H9 (cell line): ENCODE measurements at regions not wholly inside any gene's neighbourhood (a gene's known extent, or its start where the extent isn't known, plus 50 kb on each side); places are given as distances from the start of the nearest gene placed in this dataset.

Source experiments
- DNase-seq: peaks from one replicate; pipeline ENCODE4 v3.0.0-alpha.2; 2017
- H2AFZ ChIP-seq: one replicate; pipeline ENCODE4 v1.6.1; 2013; ENCODE audit warnings: mild to moderate bottlenecking, low read length, control low read depth, moderate library complexity
- H2AK5ac ChIP-seq: 2 replicates; pipeline ENCODE4 v1.6.1; 2013; ENCODE audit warnings: low read length, control low read depth, mixed read lengths; ENCODE audit not compliant: insufficient read length
- H2BK120ac ChIP-seq: one replicate; pipeline ENCODE4 v1.6.1; 2013; ENCODE audit warnings: low read depth, mild to moderate bottlenecking, low read length, control low read depth, inconsistent platforms; ENCODE audit not compliant: poor library complexity, severe bottlenecking
- H2BK12ac ChIP-seq: 2 replicates; pipeline ENCODE4 v1.6.1; 2013; ENCODE audit warnings: low read length, control low read depth, mixed read lengths, low read depth; ENCODE audit not compliant: insufficient read length
- H2BK15ac ChIP-seq: 2 replicates; pipeline ENCODE4 v1.6.1; 2013; ENCODE audit warnings: low read depth, low read length, control low read depth
- H2BK20ac ChIP-seq: one replicate; pipeline ENCODE4 v1.6.1; 2013; ENCODE audit warnings: low read depth, mild to moderate bottlenecking, low read length, control low read depth, inconsistent platforms; ENCODE audit not compliant: poor library complexity, severe bottlenecking
- H2BK5ac ChIP-seq: 2 replicates; pipeline ENCODE4 v1.6.1; 2013; ENCODE audit warnings: low read length, control low read depth, mixed read lengths; ENCODE audit not compliant: insufficient read length
- H3K14ac ChIP-seq: 2 replicates; pipeline ENCODE4 v1.6.1; 2013; ENCODE audit warnings: low read length, control low read depth; ENCODE audit not compliant: insufficient read depth
- H3K18ac ChIP-seq: 2 replicates; pipeline ENCODE4 v1.6.1; 2013; ENCODE audit warnings: low read depth, mild to moderate bottlenecking, mixed read lengths, low read length, control low read depth; ENCODE audit not compliant: insufficient read length
- H3K23ac ChIP-seq: 2 replicates; pipeline ENCODE4 v1.6.1; 2013; ENCODE audit warnings: low read length, control low read depth, mixed read lengths, low read depth; ENCODE audit not compliant: insufficient read length
- H3K23me2 ChIP-seq: 2 replicates; pipeline ENCODE4 v1.6.1; 2013; ENCODE audit warnings: low read depth, mild to moderate bottlenecking, mixed read lengths, low read length, control low read depth; ENCODE audit not compliant: insufficient read length, poor library complexity, severe bottlenecking
- H3K27ac ChIP-seq: 2 replicates; pipeline ENCODE4 v1.5.1; 2013; ENCODE audit warnings: low read length, control low read depth, mixed read lengths, low read depth; ENCODE audit not compliant: insufficient read length
- H3K27me3 ChIP-seq: 2 replicates; pipeline ENCODE4 v1.6.1; 2013; ENCODE audit warnings: low read length, control low read depth, inconsistent platforms; ENCODE audit not compliant: insufficient read depth
- H3K4ac ChIP-seq: 2 replicates; pipeline ENCODE4 v1.6.1; 2013; ENCODE audit warnings: low read depth, mild to moderate bottlenecking, control low read depth, inconsistent platforms, low read length, moderate library complexity
- H3K4me1 ChIP-seq: 2 replicates; pipeline ENCODE4 v1.6.1; 2013; ENCODE audit warnings: low read length, control low read depth, inconsistent platforms; ENCODE audit not compliant: insufficient read depth
- H3K4me2 ChIP-seq: 2 replicates; pipeline ENCODE4 v1.6.1; 2013; ENCODE audit warnings: low read length, control low read depth, mixed read lengths; ENCODE audit not compliant: insufficient read length, insufficient read depth
- H3K56ac ChIP-seq: 2 replicates; pipeline ENCODE4 v1.6.1; 2013; ENCODE audit warnings: low read depth, mild to moderate bottlenecking, mixed read lengths, low read length, control low read depth; ENCODE audit not compliant: insufficient read length
- H3K79me1 ChIP-seq: 2 replicates; pipeline ENCODE4 v1.6.1; 2013; ENCODE audit warnings: low read depth, mild to moderate bottlenecking, moderate library complexity, low read length, control low read depth, inconsistent platforms; ENCODE audit not compliant: insufficient read depth, poor library complexity, severe bottlenecking
- H3K79me2 ChIP-seq: 2 replicates; pipeline ENCODE4 v1.6.1; 2013; ENCODE audit warnings: low read length, control low read depth, inconsistent platforms; ENCODE audit not compliant: insufficient read depth
- H3K9ac ChIP-seq: 2 replicates; pipeline ENCODE4 v1.6.1; 2013; ENCODE audit warnings: low read length, control low read depth, mixed read lengths; ENCODE audit not compliant: insufficient read length; ENCODE audit errors: extremely low read depth
- H3K9me3 ChIP-seq: one replicate; pipeline ENCODE4 v1.6.1; 2013; ENCODE audit warnings: low read depth, low read length, inconsistent platforms; ENCODE audit not compliant: control insufficient read depth
- H3T11ph ChIP-seq: one replicate; pipeline ENCODE4 v1.6.1; 2013; ENCODE audit warnings: mild to moderate bottlenecking, low read length, control low read depth, inconsistent platforms
- H4K20me1 ChIP-seq: one replicate; pipeline ENCODE4 v1.6.1; 2013; ENCODE audit not compliant: control insufficient read depth, insufficient read length, insufficient read depth
- H4K5ac ChIP-seq: 2 replicates; pipeline ENCODE4 v1.6.1; 2013; ENCODE audit warnings: low read depth, mild to moderate bottlenecking, mixed read lengths, low read length, control low read depth; ENCODE audit not compliant: insufficient read length
- H4K8ac ChIP-seq: replicated peaks from 2 replicates; pipeline ENCODE4 v1.6.1; 2013; ENCODE audit warnings: low read length, control low read depth, mixed read lengths, low read depth; ENCODE audit not compliant: insufficient read length
- H4K91ac ChIP-seq: 2 replicates; pipeline ENCODE4 v1.6.1; 2013; ENCODE audit warnings: low read depth, mild to moderate bottlenecking, moderate library complexity, mixed read lengths, low read length, control low read depth; ENCODE audit not compliant: insufficient read length
- H3K27ac Mint-ChIP-seq, 3 experiments: 2 replicates in 2 of 3; 3 replicates in 1 of 3; pipeline ENCODE4 v1.8.0; 2020 to 2021; ENCODE audit warnings: mixed read lengths in 3 of 3, mild to moderate bottlenecking in 1 of 3, moderate library complexity in 1 of 3
- H3K27me3 Mint-ChIP-seq: 2 replicates; pipeline ENCODE4 v1.8.0; 2021; ENCODE audit warnings: low read depth, mild to moderate bottlenecking, moderate library complexity, mixed read lengths
- H3K36me3 Mint-ChIP-seq, 3 experiments: 2 replicates in 2 of 3; 3 replicates in 1 of 3; pipeline ENCODE4 v1.8.0; 2020 to 2021; ENCODE audit warnings: low read depth in 3 of 3, mixed read lengths in 3 of 3; ENCODE audit not compliant: insufficient read depth in 1 of 3
- H3K4me1 Mint-ChIP-seq, 2 experiments: 2 replicates each; pipeline ENCODE4 v1.8.0; 2020; ENCODE audit warnings: mixed read lengths in 2 of 2
- H3K4me3 Mint-ChIP-seq, 2 experiments: 2 replicates in 1 of 2; 3 replicates in 1 of 2; pipeline ENCODE4 v1.8.0; 2020 to 2021; ENCODE audit warnings: mild to moderate bottlenecking in 2 of 2, mixed read lengths in 2 of 2, moderate library complexity in 1 of 2
- H3K9me3 Mint-ChIP-seq, 2 experiments: 2 replicates in 1 of 2; 3 replicates in 1 of 2; pipeline ENCODE4 v1.8.0; 2020; ENCODE audit warnings: mild to moderate bottlenecking in 2 of 2, mixed read lengths in 2 of 2, moderate library complexity in 1 of 2
- TF ChIP-seq, protein P1 (sequence below): fragments of 200-600 bp; sonication (generic); conservative IDR thresholded peaks from 3 replicates; pipeline ENCODE4 v1.8.0; 2021; ENCODE audit warnings: antibody characterized with exemption, mild to moderate bottlenecking

DNA sequence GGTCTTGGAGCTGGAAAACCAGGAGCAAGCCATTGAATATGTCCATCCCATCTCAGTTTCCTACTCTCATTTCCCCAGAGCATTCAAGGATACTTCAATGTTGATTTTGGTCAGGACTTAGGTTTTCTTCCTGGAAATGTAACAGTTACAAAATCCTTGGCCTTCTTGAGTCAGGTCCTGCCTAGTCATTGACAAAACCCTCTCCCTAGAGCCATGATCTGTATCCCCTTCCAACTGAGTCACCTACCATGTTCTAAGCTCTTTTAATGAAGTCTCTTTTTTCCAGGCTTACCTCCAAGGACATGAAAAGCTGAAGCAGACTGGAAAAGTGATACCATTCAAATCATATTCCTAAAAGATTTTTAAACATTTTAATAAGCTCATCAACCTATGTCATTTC lies 549.2 kb downstream of the GALC start:
- H3K4me1 Mint-ChIP-seq: no peaks in the 10 kb centered on the region
- no peak overlapping the region for H3T11ph ChIP-seq

More for the DNA sequence above, 549.2 kb downstream of the GALC start:
- no peak overlapping the region for H2AK5ac ChIP-seq
- H2AFZ ChIP-seq: no peak overlapping the region
- H3K27me3 Mint-ChIP-seq: no peaks in the 10 kb centered on the region
- no peak overlapping the region for H4K91ac ChIP-seq
- no peak overlapping the region for H2BK20ac ChIP-seq
- no peak overlapping the region for H3K56ac ChIP-seq
- H2BK120ac ChIP-seq: no peak overlapping the region
- H3K79me2 ChIP-seq: no peaks in the 10 kb centered on the region
- no peaks in the 10 kb centered on the region for H3K79me1 ChIP-seq
- no peak overlapping the region for H3K23ac ChIP-seq
- no peaks in the 10 kb centered on the region for H3K36me3 Mint-ChIP-seq
- H3K14ac ChIP-seq: no peak overlapping the region
- TF ChIP-seq, protein P1, sequence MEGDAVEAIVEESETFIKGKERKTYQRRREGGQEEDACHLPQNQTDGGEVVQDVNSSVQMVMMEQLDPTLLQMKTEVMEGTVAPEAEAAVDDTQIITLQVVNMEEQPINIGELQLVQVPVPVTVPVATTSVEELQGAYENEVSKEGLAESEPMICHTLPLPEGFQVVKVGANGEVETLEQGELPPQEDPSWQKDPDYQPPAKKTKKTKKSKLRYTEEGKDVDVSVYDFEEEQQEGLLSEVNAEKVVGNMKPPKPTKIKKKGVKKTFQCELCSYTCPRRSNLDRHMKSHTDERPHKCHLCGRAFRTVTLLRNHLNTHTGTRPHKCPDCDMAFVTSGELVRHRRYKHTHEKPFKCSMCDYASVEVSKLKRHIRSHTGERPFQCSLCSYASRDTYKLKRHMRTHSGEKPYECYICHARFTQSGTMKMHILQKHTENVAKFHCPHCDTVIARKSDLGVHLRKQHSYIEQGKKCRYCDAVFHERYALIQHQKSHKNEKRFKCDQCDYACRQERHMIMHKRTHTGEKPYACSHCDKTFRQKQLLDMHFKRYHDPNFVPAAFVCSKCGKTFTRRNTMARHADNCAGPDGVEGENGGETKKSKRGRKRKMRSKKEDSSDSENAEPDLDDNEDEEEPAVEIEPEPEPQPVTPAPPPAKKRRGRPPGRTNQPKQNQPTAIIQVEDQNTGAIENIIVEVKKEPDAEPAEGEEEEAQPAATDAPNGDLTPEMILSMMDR: no peak
- H3K9ac ChIP-seq: no peak overlapping the region
- H3K4me1 ChIP-seq: no peaks in the 10 kb centered on the region
- H2BK5ac ChIP-seq: no peak overlapping the region
- H4K20me1 ChIP-seq: no peaks in the 10 kb centered on the region
- no peaks in the 10 kb centered on the region for H3K23me2 ChIP-seq
- no peak overlapping the region for H3K27ac ChIP-seq
- H3K27ac Mint-ChIP-seq: no peak overlapping the region
- no peak overlapping the region for H3K4me2 ChIP-seq
- no peaks in the 10 kb centered on the region for H3K27me3 ChIP-seq
- H2BK12ac ChIP-seq: no peak overlapping the region
- no peak for DNase-seq
- H3K9me3 ChIP-seq: no peaks in the 10 kb centered on the region
- H2BK15ac ChIP-seq: no peak overlapping the region
- no peak overlapping the region for H3K4ac ChIP-seq
- H4K8ac ChIP-seq: no peak overlapping the region
- no peak overlapping the region for H4K5ac ChIP-seq
- H3K4me3 Mint-ChIP-seq: no peak overlapping the region
- H3K9me3 Mint-ChIP-seq: peaks cover 0 to 3% of the 10 kb centered on the region in 2 experiments; a peak in 1 of 5 replicates
- no peak overlapping the region for H3K18ac ChIP-seq
